CD4-positive, alpha-beta T cell (primary cell): ENCODE measurements at regions not wholly inside any gene's neighbourhood (a gene's known extent, or its start where the extent isn't known, plus 50 kb on each side); places are given as distances from the start of the nearest gene placed in this dataset.

ENCODE experiments used
- ATAC-seq: fragments of 200-7000 bp; cut with Tn5 transposase; one replicate; pipeline ENCODE4 v1.10.0; 2022; ENCODE audit warnings: mild to moderate bottlenecking; ENCODE audit not compliant: poor library complexity
- CTCF ChIA-PET: fragments of 350-600 bp; sonication (Branson Sonifier 250); formaldehyde crosslinking; loops from one replicate; lab custom pipeline; 2021; ENCODE audit warnings: antibody characterized with exemption, inconsistent platforms; lab: Charles Lee
- POLR2A ChIA-PET: fragments of 350-600 bp; sonication (Branson Sonifier 250); formaldehyde crosslinking; loops from one replicate; lab custom pipeline; 2021; ENCODE audit warnings: antibody characterized with exemption, inconsistent platforms; lab: Charles Lee
- DNase-seq, 14 experiments: peaks; one replicate each; pipeline ENCODE4 v3.0.0-alpha.2; 2013 to 2020; ENCODE audit warnings: mixed read lengths in 2 of 14
- H3K27ac ChIP-seq, 2 donors: one replicate each; pipeline versions ENCODE4 v1.5.1 to v1.7.0; 2013; ENCODE audit warnings: low read length in 2 of 2, low read depth in 1 of 2, mild to moderate bottlenecking in 1 of 2
- H3K27me3 ChIP-seq, 2 experiments: 1 replicate in 1 of 2; 2 replicates in 1 of 2; pipeline versions ENCODE4 v1.6.1 to v1.7.0; 2013; ENCODE audit warnings: low read length in 2 of 2, control low read depth in 1 of 2, mild to moderate bottlenecking in 1 of 2, moderate library complexity in 1 of 2; ENCODE audit not compliant: insufficient read depth in 2 of 2, control insufficient read depth in 1 of 2
- H3K36me3 ChIP-seq: one replicate; pipeline ENCODE4 v1.6.1; 2013; ENCODE audit warnings: low read length, control low read depth; ENCODE audit not compliant: insufficient read depth
- H3K4me1 ChIP-seq: one replicate; pipeline ENCODE4 v1.6.1; 2013; ENCODE audit warnings: low read length, control low read depth; ENCODE audit not compliant: insufficient read depth
- H3K4me3 ChIP-seq: one replicate; pipeline ENCODE4 v1.5.1; 2013; ENCODE audit warnings: mild to moderate bottlenecking, low read length, moderate library complexity
- H3K9me3 ChIP-seq, 2 experiments: 1 replicate in 1 of 2; 2 replicates in 1 of 2; pipeline versions ENCODE4 v1.6.1 to v1.7.0; 2013; ENCODE audit warnings: low read length in 2 of 2, mild to moderate bottlenecking in 2 of 2, control low read depth in 1 of 2, moderate library complexity in 1 of 2; ENCODE audit not compliant: control insufficient read depth in 1 of 2, insufficient read depth in 1 of 2
- H3K27ac Mint-ChIP-seq: one replicate; pipeline ENCODE4 v1.8.0; 2020; ENCODE audit warnings: mixed read lengths
- H3K27me3 Mint-ChIP-seq: one replicate; pipeline ENCODE4 v1.8.0; 2021; ENCODE audit warnings: mixed read lengths
- H3K36me3 Mint-ChIP-seq: one replicate; pipeline ENCODE4 v1.8.0; 2021; ENCODE audit warnings: low read depth, mixed read lengths
- H3K4me1 Mint-ChIP-seq: one replicate; pipeline ENCODE4 v1.8.0; 2021; ENCODE audit warnings: low read depth, mixed read lengths
- H3K4me3 Mint-ChIP-seq: one replicate; pipeline ENCODE4 v1.8.0; 2020; ENCODE audit warnings: mild to moderate bottlenecking, mixed read lengths
- H3K9me3 Mint-ChIP-seq: one replicate; pipeline ENCODE4 v1.8.0; 2020; ENCODE audit warnings: mixed read lengths
- CTCF ChIP-seq: fragments of 200-600 bp; IDR thresholded peaks from one replicate; pipeline ENCODE4 v1.8.0; 2022; ENCODE audit warnings: antibody characterized with exemption, mild to moderate bottlenecking
- intact Hi-C, 2 experiments: fragments of 100-400 bp; cut with DNase I in 1 of 2; cut with micrococcal nuclease in 1 of 2; formaldehyde crosslinking; loops; one replicate each; pipeline versions ENCODE4 v1.15.1 to v1.9.0; 2023 to 2025; cut with DNase I, micrococcal nuclease

DNA sequence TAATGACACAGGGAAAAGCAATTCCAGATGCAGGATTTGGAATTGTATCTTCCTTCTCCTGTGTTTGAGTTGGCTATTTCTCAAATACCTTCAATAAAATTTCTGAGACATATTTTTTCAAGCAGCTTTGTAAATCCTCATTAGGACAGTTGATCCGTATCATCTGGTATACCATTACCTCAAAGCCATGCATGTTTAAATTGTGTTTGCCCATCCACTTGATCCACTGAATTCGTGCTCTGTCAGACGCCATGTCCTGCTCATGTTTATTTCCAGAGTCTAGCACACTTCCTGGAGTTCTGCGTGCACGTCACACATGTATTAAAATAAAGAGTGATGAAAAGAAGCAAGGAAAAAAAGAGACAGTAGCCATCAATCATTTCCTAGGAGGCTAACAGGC is 141.8 kb upstream of the CDC14C start:
- H3K27ac Mint-ChIP-seq, result no peak overlapping the region
- intact Hi-C loops, result no loop called here
- H3K36me3 Mint-ChIP-seq, result no peaks in the 10 kb centered on the region
- ATAC-seq, result no peak
- no peaks in the 10 kb centered on the region for H3K4me1 Mint-ChIP-seq
- H3K9me3 Mint-ChIP-seq, result peaks cover 14% of the 10 kb centered on the region
- Histone ChIP-seq H3K4me3 (no peak overlapping the region), H3K36me3 (no peaks in the 10 kb centered on the region), H3K9me3 (peaks cover 0 to 5% of the 10 kb centered on the region in 2 experiments), H3K27ac (no peak overlapping the region), H3K27me3 (no peaks in the 10 kb centered on the region), H3K4me1 (no peaks in the 10 kb centered on the region)
- DNase-seq, result no peak
- H3K27me3 Mint-ChIP-seq, result no peaks in the 10 kb centered on the region
- no peak for TF ChIP-seq CTCF
- no peak overlapping the region for H3K4me3 Mint-ChIP-seq
- ChIA-PET CTCF (no interaction called here), POLR2A (no interaction called here)

DNA sequence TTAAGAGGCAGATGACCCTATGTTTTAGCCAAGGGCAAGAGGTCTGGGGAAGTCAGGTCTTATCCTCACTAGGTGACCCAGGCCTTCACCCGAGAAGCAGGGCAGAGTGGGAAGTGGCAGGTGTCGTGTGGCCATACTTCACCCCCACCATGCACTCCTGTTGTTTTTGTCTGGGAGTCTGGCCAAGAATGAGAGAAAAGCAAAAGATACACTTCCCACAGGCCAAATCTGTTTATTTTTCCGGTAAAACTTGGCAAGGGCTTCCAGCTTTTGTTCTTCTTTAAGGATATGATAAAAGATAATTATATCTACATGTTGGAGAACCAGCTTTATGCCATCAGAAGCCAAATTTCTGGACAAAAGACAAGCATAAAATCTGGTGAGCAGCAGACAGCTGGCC is 137.4 kb upstream of the CDC14C start:
- peaks cover 9% of the 10 kb centered on the region for H3K9me3 Mint-ChIP-seq
- no peaks in the 10 kb centered on the region for H3K4me1 ChIP-seq
- no peaks in the 10 kb centered on the region for H3K36me3 ChIP-seq

DNA sequence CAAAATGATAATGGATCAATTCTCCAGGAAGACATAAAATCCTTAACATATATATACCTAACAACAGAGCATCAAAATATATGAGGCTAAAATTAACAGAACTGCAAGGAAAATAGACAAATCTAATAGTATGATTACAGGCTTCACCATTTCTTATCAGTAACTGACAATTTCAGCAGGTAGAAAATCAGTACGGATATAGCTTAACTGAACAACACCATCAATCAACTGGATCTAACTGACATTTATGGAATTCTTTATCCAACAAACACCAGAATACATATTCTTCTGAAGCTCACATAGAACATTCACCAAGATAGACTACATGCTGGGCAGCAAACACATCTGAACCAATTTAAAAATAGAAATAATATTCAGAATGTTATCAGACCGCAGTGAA is 121.1 kb upstream of the CDC14C start:
- DNase-seq, result no peak
- no peaks in the 10 kb centered on the region for H3K4me1 Mint-ChIP-seq
- ChIA-PET CTCF (no interaction called here), POLR2A (no interaction called here)
- TF ChIP-seq CTCF, result no peak
- no peak for ATAC-seq
- intact Hi-C loops, result no loop called here
- Histone ChIP-seq H3K36me3 (no peaks in the 10 kb centered on the region), H3K4me1 (no peaks in the 10 kb centered on the region), H3K27ac (no peak overlapping the region), H3K27me3 (no peaks in the 10 kb centered on the region), H3K9me3 (no peaks in the 10 kb centered on the region), H3K4me3 (no peak overlapping the region)
- peaks cover 2% of the 10 kb centered on the region for H3K9me3 Mint-ChIP-seq
- no peak overlapping the region for H3K4me3 Mint-ChIP-seq
- H3K27me3 Mint-ChIP-seq, result no peaks in the 10 kb centered on the region
- no peaks in the 10 kb centered on the region for H3K36me3 Mint-ChIP-seq
- no peak overlapping the region for H3K27ac Mint-ChIP-seq

More for the DNA sequence above, 137.4 kb upstream of the CDC14C start:
- ATAC-seq, result no peak
- DNase-seq, result no peak
- Histone ChIP-seq H3K4me3 (no peak overlapping the region), H3K27me3 (no peaks in the 10 kb centered on the region), H3K9me3 (peaks cover 0 to 5% of the 10 kb centered on the region in 2 experiments), H3K27ac (no peak overlapping the region)
- H3K27me3 Mint-ChIP-seq, result no peaks in the 10 kb centered on the region
- H3K36me3 Mint-ChIP-seq, result no peaks in the 10 kb centered on the region
- no peaks in the 10 kb centered on the region for H3K4me1 Mint-ChIP-seq
- TF ChIP-seq CTCF, result no peak
- H3K27ac Mint-ChIP-seq, result no peak overlapping the region
- ChIA-PET CTCF (no interaction called here), POLR2A (no interaction called here)
- H3K4me3 Mint-ChIP-seq, result no peak overlapping the region
- intact Hi-C loops, result no loop called here
